ENCODE measurements at regions not wholly inside any gene's neighbourhood (a gene's known extent, or its start where the extent isn't known, plus 50 kb on each side); places are given as distances from the start of the nearest gene placed in this dataset.

- no peak for TF ChIP-seq CTCF (conservative IDR thresholded peaks at IDR 0.05)
- no peak for TF ChIP-seq ZFX (IDR thresholded peaks at IDR 0.05)
- H3K27ac ChIP-seq: no peak overlapping the region
Observed at GRCh38 chr12:125202421-125202820, 137.2 kb downstream of the AACS start.

GRCh38 chr12:125203145-125203765 is 138.0 kb downstream of the AACS start:
- TF ChIP-seq CTCF (conservative IDR thresholded peaks at IDR 0.05) (peak; percentile 66), ZFX (IDR thresholded peaks at IDR 0.05) (no peak)

GRCh38 chr12:125205386-125205785 is 140.2 kb downstream of the AACS start:
- H3K27ac ChIP-seq: no peak overlapping the region
- no peak for TF ChIP-seq CTCF (conservative IDR thresholded peaks at IDR 0.05)
- no peak for TF ChIP-seq ZFX (IDR thresholded peaks at IDR 0.05)

More at GRCh38 chr12:125203145-125203765, 138.0 kb downstream of the AACS start:
- H3K27ac ChIP-seq: no peak overlapping the region

- no peak for TF ChIP-seq ZFX (IDR thresholded peaks at IDR 0.05)
- no peak for TF ChIP-seq CTCF (conservative IDR thresholded peaks at IDR 0.05)
- no peak overlapping the region for H3K27ac ChIP-seq
Observed at GRCh38 chr12:125206711-125207110, 141.5 kb downstream of the AACS start.

GRCh38 chr12:125208334-125208733 is 143.1 kb downstream of the AACS start:
- TF ChIP-seq CTCF (conservative IDR thresholded peaks at IDR 0.05) (no peak), ZFX (IDR thresholded peaks at IDR 0.05) (no peak)
- no peak overlapping the region for H3K27ac ChIP-seq

GRCh38 chr12:125208942-125209341 is 143.7 kb downstream of the AACS start:
- no peak for TF ChIP-seq ZFX (IDR thresholded peaks at IDR 0.05)
- TF ChIP-seq CTCF (conservative IDR thresholded peaks at IDR 0.05): no peak
- H3K27ac ChIP-seq: no peak overlapping the region

- no peak for TF ChIP-seq ZFX (IDR thresholded peaks at IDR 0.05)
- no peak for TF ChIP-seq CTCF (conservative IDR thresholded peaks at IDR 0.05)
- no peak overlapping the region for H3K27ac ChIP-seq
Observed at GRCh38 chr12:125210104-125210755, 145.0 kb downstream of the AACS start.
